SW 1271 (cell line): ENCODE measurements at regions not wholly inside any gene's neighbourhood (a gene's known extent, or its start where the extent isn't known, plus 50 kb on each side); places are given as distances from the start of the nearest gene placed in this dataset.

ENCODE experiments used
- DNase-seq, 2 experiments: peaks; one replicate each; lab custom pipeline; 2025; lab: John Stamatoyannopoulos, UW

DNA sequence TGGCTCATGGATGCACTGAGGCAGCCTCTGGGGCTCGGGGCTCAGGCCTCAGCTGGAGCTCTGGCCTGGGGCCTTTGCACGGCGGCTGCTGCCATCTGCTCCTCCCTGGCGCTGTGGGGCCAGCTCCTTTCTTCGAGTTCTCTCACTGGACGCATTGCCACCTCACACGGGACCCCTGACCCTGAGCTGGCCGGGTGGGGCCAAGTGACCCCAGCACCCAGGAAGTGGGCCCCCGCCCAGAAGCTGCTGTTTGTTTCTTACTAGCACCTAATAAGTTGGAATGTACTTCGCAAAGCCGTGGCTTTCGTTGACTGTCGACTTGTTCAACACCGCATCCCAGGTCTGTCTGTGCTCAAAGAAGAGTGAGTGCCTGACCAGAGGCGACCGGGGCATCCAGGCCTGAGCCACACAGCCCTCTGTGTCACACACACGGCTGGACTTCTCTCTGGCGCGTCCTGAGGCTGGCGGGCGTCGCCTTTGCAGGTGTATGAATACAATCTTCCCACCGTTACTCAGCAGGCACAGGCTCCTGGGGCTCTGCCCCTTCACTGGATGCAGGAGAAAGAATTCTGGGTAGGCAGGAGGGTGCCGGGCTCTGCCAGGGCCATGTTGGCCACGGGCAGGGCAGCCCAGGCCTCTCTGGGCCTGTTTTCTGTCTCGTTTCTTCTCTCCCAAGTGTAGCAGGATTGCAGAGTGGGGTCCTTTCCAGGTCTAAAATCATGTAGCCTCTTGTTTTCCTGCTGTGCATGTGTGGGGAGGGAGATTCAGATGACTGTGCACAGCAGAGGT is 112.9 kb downstream of the DLL1 start:
- no peak for DNase-seq

DNA sequence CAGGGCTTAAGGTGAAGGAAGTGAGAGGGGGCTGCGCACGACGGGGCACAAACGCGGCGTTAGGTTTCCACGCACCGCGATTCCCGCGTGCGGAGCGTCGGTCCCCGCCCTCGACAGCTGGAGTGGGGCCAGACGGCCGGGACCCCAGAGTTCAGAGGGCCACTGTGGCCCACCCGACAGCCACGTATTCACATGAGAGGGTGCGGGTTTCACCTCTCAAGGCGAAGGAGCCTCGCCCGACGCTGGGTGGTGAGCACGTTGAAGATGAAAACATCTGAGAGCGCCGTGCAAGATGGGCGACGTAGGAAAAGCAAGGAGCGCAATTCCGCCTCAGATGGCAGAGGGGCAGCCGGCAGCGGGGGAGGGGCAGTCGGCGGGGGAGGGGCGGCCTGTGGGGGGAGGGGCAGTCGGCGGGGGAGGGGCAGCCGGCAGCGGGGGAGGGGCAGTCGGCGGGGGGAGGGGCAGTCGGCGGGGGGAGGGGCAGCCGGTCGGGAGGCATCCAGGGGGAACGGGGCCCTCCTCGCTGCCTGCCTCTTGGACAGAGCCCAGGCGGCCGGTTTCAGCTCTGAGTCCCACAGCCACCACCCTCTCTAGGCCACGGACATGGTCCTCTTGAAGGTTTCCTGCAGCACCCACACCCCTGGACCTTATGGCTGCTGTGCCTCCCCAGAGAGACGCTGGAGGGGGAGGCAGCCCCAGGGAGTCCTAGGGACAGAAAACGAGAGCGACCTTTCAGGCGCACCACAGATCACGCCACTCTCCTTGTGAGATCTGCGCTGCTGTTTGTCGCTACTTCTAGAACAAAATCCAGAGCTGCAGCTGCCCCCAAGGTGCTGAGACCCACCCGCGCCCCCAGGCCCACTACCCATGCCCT is 113.7 kb downstream of the DLL1 start:
- DNase-seq: no peak

DNA sequence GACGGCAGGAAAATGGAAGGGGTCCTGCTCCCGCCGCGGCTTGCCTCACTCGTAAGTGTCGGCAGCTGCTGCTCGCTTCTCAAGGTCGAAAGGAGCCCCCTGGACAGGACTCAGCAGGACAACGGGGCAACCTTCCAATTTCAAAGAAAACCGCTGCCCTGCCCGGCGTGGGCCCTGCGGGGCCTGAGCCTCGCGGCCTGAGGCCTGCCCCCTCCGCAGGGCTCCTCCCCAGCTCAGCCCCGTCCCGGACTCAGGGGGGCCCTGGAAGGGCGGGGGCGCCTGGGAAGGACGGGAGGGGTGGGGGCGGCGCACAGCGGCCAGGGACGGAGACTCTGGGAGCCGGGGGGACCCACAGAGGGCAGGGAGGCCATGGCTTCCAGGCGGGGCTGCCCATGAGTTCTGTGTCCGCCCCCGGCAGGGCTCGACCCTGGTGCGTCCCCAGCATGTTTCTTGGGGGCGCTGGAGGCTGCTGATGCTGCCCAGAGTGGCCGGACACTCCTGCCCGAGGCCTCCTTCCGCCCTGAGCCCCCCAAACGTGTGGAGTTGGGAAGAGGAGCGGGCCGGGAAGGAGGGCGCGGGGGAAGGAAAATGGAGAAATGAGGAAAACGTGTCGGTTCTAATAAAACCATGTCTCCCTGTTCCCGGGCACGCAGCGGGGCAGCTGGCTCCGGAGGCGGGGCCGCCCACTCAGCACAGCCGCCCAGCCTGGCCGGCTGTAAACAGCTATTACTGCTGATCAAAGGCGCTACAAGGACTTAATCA is 114.6 kb downstream of the DLL1 start:
- DNase-seq: no peak

DNA sequence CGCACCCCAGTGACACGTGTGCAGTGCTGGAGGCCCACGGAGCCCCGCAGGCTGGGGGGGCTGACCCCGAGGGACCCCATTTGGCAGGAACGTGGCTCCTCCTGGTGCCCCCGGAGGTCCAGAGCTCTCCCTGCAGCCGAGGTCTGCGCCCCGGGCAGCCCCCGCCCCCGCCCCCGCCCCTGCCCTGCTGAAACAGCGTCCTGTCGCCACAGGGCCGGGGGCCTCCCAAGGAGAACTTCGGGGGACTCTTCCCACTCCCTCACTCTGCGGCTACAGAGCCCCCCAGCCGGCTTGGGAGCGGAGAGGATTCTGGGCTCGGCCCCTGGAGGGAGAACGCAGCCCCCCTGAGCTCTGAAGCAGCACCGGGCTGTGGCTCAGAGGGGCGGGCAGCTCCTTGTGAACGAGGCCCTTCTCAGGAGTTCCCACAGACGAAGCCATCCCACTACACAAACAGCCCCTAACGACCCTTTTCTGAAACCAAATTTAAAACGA is 115.2 kb downstream of the DLL1 start:
- no peak for DNase-seq

DNA sequence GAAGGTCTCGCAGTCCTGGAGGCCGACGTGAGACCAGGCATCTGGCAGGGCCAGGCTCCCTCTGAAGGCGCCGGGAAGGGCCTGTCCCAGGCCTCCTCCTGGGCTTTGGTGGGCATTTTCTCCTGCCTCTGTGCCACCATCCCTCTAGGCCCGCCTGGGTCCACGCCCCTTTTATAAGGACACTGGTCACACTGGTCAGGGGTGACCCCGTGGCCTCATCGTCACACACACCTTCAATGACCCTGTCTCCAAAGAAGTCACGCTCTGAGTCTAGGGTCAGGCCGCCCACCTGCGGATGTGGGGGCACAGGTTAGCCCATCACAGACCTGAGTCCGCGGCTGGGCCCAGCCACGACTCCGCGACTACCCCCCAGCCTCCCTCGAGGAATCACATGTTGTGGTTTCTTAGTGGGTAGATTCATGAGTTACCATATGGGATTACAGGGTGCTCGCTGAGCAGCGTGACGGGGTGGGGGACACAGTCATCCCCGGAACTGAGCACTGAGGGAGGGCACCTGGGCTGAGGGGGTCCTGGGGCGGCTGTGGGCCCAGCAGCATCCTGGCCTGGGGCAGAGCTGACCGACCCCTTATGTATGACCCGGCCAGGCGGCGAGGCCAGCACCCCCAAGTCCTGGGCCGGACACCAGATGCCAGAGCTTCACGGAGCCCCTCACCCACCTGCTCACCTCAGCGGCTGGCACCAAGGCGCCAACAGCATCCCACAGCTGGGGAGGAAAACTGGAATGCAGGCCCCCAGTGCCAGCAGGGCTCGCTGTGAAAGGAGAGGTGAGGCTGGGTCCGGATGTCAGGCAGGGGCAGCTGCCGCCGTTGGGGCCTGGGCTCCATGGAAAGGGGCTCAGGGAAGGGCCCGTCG is 115.9 kb downstream of the DLL1 start:
- DNase-seq: no peak

DNA sequence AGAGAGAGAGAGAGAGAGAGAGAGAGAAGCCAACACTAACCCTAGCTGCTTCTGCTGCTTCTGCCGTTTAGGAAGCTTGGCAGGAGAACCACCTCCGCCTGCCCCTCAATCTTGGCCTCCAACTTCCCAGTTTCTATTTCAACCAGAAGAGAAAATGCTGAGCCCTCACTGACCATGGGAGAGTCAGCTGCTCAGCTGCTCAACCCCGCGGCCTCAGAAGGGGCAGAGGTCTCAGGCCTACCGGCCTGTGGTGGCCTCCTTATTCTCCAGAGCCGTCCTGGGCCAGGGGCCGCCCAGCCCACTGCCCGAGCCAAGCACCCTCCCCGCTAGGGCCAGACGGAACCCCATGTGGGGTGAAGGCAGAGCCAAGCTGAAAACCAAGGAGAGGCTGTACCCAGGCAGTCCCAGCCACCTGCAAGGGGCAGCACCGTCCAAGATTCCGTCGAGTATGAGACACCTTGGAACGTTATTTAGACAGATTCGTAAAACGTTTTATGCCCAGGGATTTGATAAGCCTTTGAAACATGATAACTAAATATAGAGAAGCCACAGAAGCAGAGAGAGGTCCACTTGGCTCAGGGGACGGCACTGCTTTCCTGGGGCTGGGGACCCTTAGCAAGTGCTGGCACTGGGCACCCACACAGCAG is 116.6 kb downstream of the DLL1 start:
- DNase-seq: no peak

DNA sequence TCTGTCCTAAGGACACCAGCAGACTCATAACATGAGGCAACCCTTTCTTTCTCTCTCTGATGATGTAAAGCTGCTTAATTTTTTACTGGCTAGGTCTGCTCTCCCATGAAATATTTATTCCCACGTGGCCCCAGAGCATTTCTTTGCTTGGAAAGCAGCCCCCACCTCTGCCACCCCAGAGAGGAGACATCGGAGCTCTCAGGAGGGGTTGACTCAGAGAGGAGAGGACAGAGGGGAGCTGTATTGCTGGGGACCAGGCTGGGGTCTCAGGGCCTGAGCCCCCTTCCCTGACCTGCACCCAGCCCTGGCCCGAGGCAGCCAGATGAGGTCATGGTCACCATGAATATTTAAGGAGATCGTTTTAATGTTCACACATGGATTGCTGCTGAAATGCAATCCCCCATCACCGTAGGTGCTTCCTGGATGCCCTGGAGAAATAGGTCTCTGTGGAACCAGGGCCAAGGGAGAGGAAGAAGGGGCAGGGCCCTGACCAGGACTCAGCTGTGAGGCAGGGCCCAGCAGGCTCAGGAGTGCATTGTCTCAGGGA is 117.5 kb downstream of the DLL1 start:
- no peak for DNase-seq

DNA sequence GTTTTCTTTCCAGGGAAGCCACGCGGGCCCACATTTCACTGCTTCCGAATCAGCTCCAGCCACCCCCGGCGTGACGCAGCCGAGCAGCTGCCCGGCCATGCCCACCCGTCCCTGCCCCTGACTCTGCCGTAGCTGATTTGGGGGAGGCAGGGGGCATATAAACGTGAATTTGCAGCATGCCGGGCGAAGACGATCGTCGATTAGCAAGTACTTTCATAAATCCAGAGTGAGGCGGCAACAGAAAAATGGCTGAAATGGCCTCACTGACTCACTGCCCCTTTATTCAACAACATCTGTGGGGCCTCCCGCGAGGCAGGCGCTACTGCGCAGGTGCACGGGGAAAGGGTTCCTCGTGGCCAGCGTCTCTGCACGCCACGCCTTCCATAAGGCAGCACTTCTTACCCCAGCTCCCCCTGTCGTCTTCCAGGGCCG is 118.0 kb downstream of the DLL1 start:
- DNase-seq: no peak

DNA sequence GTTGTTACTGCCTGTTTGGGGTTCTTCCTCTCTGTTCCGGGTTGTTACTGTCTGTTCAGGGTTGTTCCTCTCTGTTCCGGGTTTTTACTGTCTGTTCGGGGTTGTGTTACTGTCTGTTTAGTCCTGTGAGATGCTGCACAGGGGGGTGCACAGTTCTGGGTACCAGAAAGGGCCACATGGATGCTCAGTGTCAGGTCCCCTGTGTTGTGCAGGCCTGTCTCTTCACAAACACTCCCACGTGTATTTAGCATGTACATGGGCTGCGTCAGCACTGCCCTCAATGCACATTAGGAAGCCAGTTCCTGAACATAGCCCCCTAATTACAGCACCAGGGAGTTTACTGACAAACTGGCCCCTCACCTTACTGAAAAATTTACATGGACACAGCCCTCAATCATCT is 118.5 kb downstream of the DLL1 start:
- DNase-seq: no peak

DNA sequence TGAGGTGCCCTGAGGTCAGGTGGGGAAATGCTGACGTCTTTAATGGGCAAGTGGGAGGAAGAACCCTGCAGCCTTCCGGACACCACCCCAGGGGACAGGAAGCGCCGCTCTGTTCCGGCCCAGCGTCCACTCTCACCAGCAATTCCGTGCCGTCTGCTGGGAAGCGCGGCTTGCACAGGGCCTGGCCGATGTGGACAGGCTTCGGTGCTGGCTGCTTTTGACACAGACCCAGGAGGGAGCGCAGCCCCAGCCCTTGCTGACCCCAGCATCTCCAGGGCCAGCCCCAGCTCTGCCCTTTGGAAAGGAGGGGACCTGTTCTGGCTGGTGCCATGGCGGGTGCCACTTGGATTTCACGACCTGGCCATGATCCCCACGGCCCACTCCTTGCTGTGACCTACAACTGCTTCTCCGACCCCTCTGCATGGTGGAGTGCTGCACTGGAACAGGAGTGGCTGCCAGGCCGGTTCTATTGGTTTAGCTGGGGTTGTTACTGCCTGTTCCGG is 123.2 kb downstream of the DLL1 start:
- no peak for DNase-seq

DNA sequence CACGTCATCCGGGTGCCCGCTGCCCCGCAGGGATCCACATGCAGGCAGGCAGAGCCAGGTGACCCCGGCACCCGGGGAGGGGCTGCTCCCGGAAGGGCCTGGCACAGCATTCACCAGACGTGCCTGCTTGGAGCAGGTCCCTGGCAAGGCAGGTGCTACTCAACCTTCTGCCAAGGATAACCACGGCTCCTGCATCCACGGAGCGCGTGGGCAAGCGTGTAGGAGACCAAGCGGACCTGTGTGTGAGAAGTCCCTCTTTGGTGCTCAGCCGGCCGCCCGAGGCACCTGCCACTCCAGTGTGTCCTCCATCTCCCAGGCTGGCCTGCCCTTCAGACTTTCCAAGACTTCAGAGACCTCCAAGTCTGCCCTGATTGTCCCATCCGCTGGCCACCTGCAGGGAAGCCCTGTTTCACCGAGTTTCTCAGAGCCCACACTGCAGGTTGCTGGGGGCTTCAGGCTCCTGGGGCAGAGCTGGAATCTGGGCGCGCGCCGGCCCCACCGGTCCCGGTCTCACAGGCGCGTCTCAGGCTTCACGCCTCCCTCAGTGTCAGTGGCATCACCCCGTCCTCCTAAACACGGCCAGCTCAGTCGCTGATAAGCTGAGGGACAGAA is 124.3 kb downstream of the DLL1 start:
- DNase-seq: no peak

DNA sequence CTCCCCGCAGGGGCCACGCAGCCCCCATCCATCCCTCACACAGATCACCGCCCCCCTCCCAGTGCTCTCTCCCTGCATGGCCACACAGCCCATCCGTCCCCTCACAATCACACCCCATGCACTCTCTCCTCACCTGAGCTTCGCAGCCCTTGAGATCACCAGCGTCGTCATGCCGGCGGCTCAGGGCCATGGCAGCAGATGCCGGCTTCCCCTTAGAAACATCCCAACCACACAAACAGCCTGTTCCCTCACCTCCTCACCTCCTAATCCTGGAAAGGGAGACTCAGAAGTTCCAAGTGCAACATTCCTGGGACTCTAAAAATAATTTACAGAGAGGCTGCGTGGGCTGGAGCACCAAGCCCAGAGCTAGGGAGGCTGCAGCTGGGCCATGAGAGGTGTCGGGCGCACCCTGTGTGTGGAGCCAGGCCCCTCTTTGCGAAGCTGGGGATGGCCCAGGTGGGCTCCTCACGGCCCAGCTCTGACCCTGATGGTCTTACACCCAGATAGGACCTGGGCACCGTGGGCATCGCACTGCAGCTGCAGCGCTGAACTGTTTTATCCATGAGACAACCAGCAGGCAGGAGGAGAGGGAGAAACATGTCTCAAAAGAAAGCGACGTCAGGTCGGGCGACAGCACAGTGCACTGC is 125.3 kb downstream of the DLL1 start:
- no peak for DNase-seq

DNA sequence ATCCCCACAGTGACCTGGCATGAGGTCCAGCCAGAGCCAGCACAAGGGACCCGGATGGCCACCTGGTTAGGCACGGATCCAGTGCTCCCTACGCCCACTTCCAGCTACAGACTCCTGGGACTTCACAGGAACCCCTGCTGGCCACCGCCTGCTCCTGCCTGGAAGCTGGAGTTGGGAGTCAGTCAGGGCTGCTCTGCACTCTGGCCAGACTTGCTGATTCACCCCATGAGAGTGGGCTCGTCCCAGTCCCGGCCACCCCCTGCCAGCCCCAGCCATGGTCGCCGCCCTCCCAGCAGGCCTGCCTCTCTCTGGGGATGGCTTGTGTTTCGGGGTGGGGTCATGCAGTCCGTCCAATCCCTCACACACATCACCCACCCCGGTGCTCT is 125.8 kb downstream of the DLL1 start:
- DNase-seq: no peak

DNA sequence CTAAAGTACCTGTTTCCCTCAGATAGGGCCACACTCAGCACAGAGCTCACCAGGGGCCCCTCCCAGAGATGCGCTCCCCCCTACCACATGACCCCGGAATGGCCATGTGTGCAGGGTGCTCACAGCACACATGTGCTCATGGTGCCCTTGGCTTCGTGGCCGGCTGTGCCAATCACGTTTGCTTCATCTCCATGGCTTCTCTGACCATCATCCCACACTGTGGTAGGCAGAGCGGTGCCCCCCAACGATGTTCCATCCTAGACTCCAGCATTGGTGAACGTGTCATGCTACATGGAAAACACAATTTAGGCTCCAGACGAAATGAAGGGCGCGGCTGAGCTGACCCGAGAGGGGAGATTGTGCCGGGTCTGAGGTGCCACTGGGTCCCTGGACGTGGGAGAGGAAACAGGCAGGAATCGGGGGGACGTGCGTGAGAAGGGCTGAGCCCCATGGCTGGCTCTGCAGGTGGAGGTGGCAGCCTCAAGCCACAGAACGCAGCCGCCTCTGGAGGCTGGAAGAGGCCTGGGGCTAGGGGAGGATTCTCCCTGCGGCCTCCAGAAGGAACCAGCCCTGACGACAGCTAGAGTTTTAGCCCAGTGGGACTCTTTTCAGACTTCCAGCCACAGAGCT is 126.5 kb downstream of the DLL1 start:
- no peak for DNase-seq

DNA sequence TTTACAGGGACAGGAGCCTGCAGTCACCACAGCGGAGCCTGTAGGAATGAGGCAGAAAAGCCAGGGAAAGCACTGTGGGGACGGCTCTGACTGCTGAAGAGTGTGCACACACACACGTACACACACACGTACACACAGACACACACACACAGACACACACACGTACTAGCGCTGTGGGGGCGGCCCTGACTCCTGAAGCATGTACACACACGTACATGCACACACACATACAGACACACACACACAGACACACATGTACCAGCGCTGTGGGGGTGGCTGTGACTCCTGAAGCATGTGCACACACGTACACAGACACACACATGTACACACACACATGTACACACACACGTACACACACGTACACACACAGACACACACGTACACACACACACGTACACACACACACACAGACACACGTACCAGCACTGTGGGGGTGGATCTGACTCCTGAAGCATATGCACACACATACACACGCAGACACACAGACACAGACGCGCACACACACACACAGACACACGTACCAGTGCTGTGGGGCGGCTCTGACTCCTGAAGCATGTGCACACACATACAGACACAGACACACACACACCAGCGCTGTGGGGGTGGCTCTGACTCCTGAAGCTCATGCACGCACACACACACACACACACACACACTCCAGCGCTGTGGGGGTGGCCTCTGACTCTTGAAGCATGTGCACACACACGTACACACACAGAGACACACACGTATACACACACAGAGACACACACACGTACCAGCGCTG is 127.3 kb downstream of the DLL1 start:
- DNase-seq: no peak

DNA sequence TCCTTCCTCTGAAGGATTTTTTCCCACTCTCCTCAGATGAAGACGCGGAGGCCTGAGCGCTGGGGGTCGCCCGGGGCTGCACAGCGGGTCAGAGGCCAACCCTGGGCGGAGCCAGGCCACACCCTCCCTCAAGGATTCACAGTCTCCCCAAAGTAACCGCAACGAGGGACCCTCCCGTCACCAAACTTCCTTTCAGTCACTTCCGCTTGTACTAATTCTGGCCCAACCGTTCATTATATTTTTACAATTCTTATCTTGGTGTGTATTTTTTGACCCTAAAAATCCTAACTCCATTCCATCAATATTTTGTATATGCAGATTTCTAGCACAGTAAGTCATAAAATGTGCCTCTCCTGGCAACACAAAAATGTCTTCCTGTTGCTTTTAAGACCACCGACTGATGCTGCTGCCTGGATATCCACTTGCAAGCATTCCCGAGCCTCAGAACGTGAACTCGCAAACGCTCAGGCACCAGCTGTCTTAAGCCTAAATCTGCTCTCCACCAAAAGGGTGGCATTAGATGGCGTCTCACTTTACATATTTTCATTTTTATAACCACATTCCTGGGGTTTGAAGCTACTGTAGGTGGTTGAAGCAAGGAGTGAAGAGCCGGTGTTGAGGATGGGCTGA is 128.0 kb downstream of the DLL1 start:
- DNase-seq: no peak

DNA sequence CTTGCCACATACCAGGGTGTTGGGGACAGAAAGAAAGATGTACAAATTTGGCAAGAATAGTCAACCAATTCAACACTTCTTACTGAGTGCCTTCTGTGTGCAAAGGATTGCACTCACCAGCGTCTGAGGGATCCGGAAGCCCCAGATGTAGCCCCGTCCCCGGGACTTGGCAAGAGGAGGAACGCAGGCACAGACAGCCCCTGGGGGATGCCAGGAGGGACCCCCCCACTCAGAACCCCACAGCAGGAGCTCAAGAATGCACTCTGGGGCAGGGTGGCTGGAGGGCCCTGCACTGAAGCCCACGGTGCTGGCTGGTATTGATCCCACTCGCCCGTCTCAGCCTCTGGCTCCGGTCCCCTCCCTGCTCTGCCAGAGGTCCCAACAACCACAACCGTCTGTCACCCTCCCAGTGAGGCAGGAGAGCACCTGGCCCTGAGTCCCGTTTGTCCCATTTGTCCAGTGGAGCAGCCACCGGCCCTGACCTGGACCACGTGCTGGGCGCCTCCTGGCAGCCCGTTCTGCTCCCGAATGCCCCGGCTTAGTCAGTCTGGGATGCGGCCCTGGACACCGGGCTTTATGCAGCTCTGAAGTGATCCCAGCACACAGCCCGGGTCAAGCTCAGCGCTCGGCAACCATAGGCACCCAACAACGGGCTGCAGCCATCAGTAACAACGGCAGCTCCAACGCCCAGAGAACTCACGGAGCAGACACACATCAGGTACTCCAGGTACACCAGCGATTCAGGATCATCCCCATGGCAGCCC is 128.7 kb downstream of the DLL1 start:
- no peak for DNase-seq
